ENCODE measurements at regions not wholly inside any gene's neighbourhood (a gene's known extent, or its start where the extent isn't known, plus 50 kb on each side); places are given as distances from the start of the nearest gene placed in this dataset.

GRCh38 chr1:81228926-81229325, 571.8 kb upstream of the ADGRL2 start:
- no peak for TF ChIP-seq CTCF (IDR thresholded peaks at IDR 0.05; ENCODE audit: low read length)
- TF ChIP-seq EZH2 (optimal IDR thresholded peaks at IDR 0.05; ENCODE audit: low read depth, low read length) = no peak
- TF ChIP-seq EZH2phosphoT487 (IDR thresholded peaks at IDR 0.05; ENCODE audit: low read length) = no peak

Data from MM.1S (cell line).